ENCODE measurements at regions not wholly inside any gene's neighbourhood (a gene's known extent, or its start where the extent isn't known, plus 50 kb on each side); places are given as distances from the start of the nearest gene placed in this dataset.

GRCh38 chr12:98073610-98074009, 441.8 kb upstream of the TMPO start:
- DNase-seq = no peak

- no peak for DNase-seq
Measured at GRCh38 chr12:98074286-98074685, 441.1 kb upstream of the TMPO start.

DNA sequence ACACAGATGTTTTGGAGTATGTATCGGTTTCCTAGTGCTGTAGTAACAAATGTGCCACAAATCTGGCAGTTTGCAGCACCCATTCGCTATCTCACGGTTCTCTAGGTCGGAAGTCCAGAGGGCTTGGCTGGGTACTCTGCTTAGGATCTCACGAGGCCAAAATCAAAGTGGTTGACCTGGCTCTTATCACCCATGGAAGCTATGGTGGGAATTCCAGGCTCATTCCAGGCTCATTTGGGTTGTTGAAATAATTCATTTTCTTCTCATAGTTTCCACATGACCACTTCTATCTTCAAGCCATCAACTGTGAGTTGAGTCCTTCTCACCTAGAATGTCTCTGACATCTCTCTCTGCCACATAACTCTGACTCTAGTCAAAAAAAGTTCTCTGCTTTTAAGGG, 431.0 kb upstream of the TMPO start:
- DNase-seq = no peak

DNA sequence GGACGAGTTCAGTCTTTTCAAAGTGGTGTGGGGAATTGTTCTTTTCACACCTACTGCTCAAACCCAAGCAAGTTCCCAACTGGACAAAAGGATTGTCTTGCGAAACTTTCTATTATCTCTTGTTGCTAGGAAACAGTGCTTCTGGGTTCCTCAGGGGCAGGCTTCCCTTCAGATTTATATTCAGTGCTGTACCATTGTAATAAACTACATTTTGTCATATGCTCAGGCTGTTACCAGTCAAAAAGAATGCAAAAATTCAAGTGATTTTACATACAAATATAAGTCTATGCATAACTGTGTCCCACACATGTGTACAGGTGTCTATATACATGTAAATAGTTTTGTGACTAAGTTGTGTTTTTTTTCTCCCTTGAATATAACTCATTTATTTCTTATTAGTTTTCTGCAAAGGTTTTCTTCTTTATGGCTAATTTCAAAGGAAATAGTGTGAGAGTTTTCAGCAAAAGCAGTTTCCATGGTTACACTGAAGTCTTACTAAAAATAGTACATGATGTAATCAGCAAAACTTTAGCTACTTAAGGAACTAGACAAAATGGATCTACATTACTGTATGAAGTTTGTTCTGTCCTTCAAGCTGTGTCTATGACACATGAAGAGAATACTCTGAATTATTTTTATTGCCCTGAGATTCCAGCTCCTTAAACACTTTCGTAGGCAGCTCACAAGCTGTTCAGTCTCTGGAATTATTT, 430.2 kb upstream of the TMPO start:
- no peak for DNase-seq

DNA sequence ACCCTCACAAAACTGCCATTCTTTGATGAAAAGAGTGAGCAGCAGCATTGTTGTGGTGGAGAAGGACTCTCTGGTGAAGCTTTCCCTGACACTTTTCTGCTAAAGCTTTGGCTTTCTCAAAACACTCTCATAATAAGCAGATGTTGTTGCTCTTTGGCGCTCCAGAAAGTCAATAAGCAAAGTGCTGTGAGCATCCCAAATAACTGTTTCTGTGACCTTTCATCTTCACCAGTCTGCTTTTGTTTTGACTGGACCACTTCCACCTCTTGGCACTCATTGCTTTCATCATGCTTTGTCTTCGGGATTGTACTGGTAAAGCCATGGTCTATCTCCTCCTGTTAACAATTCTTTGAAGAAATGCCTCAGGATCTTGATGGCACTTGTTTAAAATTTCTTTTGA, 424.7 kb upstream of the TMPO start:
- no peak for DNase-seq

DNA sequence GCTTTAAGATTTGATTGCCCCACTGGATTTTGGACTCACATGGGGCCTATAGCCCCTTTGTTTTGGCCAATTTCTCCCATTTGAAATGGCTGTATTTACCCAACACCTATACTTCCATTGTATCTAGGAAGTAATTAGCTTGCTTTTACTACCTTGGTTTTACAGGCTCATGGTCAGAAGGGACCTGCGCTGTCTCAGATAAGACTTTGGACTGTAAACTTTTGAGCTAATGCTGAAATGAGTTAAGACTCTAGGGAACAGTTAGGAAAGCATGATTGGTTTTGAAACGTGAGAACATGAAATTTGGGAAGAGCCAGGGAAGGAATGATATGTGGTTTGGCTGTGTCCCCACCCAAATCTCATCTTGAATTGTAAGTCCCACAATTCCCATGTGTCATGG, 419.0 kb upstream of the TMPO start:
- DNase-seq = no peak

GRCh38 chr12:98106031-98106683, 409.2 kb upstream of the TMPO start:
- DNase-seq = no peak

- DNase-seq = no peak
Measured at GRCh38 chr12:98109266-98109665, 406.1 kb upstream of the TMPO start.

- peak; percentile 24 for DNase-seq
Measured at GRCh38 chr12:98110536-98110935, 404.9 kb upstream of the TMPO start.

DNA sequence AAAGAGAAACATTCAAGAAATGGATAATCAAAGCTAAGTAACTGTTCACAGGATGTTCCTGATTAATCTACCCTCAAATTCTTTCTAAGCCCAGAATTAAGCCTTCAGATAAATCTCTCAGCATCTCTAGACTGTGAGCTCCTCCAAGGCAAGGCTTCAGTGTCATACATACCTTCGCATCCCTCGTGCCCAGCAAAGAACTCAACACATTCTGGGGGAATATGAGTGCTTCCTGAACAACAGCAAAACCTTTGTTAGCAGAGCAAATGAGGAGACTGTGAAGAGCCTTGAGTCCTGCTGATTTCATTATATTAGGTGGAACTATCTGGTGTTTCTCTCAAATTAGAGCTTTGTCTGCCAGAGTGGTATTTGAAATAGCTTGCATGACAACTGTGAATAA, 401.8 kb upstream of the TMPO start:
- no peak for DNase-seq

- DNase-seq = no peak
Measured at GRCh38 chr12:98121963-98122362, 393.4 kb upstream of the TMPO start.

DNA sequence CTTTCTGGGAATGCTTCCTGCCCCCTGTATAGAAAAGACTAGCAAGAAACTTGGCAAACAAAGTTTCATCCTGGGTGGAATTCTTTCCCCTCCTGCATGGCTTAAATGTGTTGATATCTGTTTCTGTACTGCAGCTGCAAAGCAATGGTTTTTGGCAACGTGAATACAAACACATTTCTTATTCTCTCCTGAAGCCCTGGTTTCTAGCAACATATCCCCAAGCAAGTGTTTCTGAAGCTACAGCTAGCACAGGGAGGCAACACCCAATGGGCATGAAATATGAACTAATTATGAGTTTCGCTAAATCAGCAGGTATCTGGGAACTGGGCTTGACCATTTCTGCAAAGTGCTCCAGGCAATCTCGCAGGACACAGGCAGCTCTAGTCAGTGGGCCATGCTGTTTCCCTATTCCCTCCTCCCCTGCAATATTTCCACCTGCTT, 392.3 kb upstream of the TMPO start:
- DNase-seq = no peak

DNA sequence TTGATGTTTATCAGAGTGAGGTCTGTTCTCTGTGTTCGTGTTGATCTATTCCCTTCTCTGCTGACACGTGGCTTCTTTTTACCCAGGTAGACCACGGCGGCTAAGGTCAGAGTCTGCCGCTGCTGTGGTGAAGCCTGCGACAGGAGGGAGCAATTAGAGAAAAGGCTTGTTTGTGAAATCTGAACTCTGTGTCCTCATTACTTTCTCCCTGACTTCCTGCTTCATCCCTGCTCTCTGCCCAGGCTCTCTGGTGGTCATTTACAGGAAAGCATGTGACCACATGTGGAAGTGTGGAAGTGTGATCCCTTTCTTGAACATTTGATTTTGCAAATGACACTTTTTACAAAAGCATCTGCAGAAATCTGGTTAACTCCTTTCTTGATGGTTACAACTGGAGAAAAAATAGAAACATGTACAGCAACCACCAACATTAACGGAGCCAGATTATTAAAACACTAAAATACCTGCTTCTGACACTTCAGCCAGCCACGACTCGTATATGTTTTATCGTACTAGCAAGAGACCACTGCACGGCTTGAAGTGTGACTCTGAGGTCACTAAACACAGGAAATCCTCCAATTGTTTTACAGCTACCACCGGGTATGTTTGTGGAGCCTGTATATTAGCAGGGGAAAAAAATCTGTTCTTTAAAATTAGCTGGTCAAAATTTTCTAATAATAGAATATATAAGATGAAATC, 388.6 kb upstream of the TMPO start:
- no peak for DNase-seq

- no peak for DNase-seq
Measured at GRCh38 chr12:98127336-98127679, 388.1 kb upstream of the TMPO start.

GRCh38 chr12:98127854-98128253, 387.5 kb upstream of the TMPO start:
- no peak for DNase-seq

- DNase-seq = no peak
Measured at GRCh38 chr12:98136544-98136943, 378.8 kb upstream of the TMPO start.

GRCh38 chr12:98137278-98137677, 378.1 kb upstream of the TMPO start:
- DNase-seq = no peak

DNA sequence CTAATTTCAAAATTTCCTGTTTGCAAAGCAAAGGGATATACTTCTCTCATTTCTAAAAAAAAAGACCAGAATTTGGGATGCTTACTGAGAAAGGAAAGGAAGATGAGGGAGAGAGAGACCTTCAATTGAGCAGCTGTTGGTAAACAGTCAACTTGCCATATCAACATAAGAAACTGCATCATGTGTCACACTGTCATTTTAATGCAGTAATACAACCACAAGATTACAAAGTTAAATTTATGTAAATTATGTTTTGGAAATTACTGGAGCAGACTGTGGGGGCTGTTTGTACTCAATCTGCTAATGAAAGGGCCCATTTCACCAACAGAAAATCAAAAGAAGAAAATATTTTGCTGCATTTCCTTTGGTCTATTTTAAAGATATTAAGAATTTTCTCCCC, 370.4 kb upstream of the TMPO start:
- DNase-seq = no peak

DNA sequence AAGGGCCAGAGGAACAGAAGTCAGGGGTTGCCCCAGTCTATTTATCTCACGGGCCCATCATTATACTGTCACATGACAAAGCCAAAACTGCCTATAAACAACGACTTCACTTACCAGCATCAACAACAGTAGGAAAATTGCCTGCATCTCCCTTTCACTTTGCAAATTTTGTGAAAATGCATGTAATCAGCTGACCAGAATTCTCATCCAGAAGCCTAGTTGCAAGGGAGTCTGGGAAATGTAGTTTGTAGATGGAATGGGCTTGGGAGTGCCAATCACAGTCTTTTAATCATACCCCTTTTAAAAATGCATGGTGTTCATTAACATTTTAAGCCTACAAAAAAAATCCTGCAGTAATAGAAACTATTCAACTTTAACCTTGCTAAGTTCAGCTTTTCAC, 369.3 kb upstream of the TMPO start:
- no peak for DNase-seq

GRCh38 chr12:98146487-98146886, 368.9 kb upstream of the TMPO start:
- no peak for DNase-seq

DNA sequence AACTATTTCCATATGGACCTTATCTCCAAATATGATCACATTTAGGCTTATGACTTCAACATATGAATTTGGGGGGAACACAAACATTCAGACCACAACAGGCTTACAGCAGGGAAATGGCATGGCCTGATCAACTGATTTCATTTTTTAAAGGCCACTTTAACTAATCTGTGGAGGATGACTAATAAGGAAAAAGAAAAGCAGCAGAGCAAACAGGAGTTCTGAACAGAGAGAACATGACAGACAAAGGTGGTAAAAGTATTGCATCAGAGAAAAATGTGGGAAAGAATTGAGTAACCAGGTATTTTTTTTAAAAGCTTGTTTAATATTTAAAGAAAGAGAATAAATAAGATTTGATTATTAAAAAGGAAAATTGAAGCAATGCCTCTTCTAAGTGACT, 366.1 kb upstream of the TMPO start:
- no peak for DNase-seq

DNA sequence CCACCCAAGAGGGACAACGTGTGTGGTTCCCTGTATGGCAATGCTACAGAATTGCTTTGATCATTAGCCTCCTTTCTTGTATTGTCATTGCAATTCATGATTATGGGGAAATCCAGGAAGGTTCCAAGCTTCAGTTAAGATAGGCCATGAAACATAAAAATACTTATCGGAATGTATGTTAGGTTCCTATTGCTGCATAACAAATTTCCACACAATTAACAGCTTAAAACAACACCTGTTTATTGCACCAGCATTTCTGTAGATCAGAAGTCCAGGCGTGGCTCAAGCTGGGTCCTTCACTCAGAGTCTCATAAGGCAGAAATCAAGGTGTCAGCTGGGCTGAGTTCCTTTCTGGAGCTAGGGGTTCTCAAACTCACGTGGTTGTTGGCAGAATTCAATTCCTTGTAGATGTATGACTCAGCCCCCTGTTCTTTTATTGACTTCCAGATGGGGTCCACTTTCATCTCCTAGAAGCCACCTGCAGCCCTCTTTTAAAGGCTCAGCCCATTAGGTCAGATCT, 365.6 kb upstream of the TMPO start:
- DNase-seq = no peak

GRCh38 chr12:98151105-98151590, 364.2 kb upstream of the TMPO start:
- no peak for DNase-seq

DNA sequence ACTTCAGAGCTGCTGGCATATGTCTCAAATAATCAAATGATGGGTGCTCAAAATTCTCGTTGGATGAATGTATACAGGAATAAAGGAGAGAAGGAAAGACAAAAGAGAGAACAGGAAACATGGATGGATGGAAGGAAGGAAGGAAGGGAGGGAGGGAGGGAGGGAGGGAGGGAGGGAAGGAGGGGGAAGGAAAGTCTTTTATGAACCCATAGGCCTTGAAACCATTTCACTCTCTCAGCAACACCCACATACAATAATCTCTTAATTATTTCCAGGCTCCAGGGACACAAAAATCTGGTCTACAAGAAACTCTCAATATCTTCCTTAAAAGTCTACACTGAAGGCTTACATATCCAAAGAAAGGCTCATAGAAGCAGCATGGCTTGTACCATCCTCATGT, 363.4 kb upstream of the TMPO start:
- no peak for DNase-seq
